ENCODE measurements at regions not wholly inside any gene's neighbourhood (a gene's known extent, or its start where the extent isn't known, plus 50 kb on each side); places are given as distances from the start of the nearest gene placed in this dataset.

GRCh38 chr4:81623434-81623833, 151.7 kb upstream of the RASGEF1B start:
- H3K9ac ChIP-seq: no peak overlapping the region
- H4K20me1 ChIP-seq: no peaks in the 10 kb centered on the region
- peaks cover 35% of the 10 kb centered on the region for H3K4me1 ChIP-seq
- H3K4me2 ChIP-seq: no peak overlapping the region
- H3K27me3 ChIP-seq: no peaks in the 10 kb centered on the region
- no peaks in the 10 kb centered on the region for H3K36me3 ChIP-seq
- H3K4me3 ChIP-seq: no peak overlapping the region
- H3K9me3 ChIP-seq: no peaks in the 10 kb centered on the region
- TF ChIP-seq Cebpa-rat (IDR thresholded peaks at IDR 0.05): no peak
- H3K27ac ChIP-seq: no peak overlapping the region

GRCh38 chr4:81622474-81623184, 150.9 kb upstream of the RASGEF1B start:
- Histone ChIP-seq H3K9ac (no peak overlapping the region), H3K4me1 (peaks cover 28% of the 10 kb centered on the region)
- TF ChIP-seq Cebpa-rat (IDR thresholded peaks at IDR 0.05): no peak

GRCh38 chr4:81622028-81622427, 150.3 kb upstream of the RASGEF1B start:
- no peak overlapping the region for H3K27ac ChIP-seq
- no peak for TF ChIP-seq Cebpa-rat (IDR thresholded peaks at IDR 0.05)

More at GRCh38 chr4:81622474-81623184, 150.9 kb upstream of the RASGEF1B start:
- H3K4me2 ChIP-seq: no peak overlapping the region
- H3K4me3 ChIP-seq: no peak overlapping the region
- no peaks in the 10 kb centered on the region for H3K9me3 ChIP-seq
- no peaks in the 10 kb centered on the region for H4K20me1 ChIP-seq
- H3K27ac ChIP-seq: no peak overlapping the region
- H3K27me3 ChIP-seq: no peaks in the 10 kb centered on the region
- no peaks in the 10 kb centered on the region for H3K36me3 ChIP-seq

GRCh38 chr4:81621490-81621889, 149.8 kb upstream of the RASGEF1B start:
- H3K27ac ChIP-seq: no peak overlapping the region
- H3K4me2 ChIP-seq: no peak overlapping the region
- peaks cover 21% of the 10 kb centered on the region for H3K4me1 ChIP-seq
- no peak for TF ChIP-seq Cebpa-rat (IDR thresholded peaks at IDR 0.05)
- no peaks in the 10 kb centered on the region for H3K36me3 ChIP-seq
- H3K4me3 ChIP-seq: no peak overlapping the region
- no peak overlapping the region for H3K9ac ChIP-seq
- no peaks in the 10 kb centered on the region for H3K27me3 ChIP-seq
- H4K20me1 ChIP-seq: no peaks in the 10 kb centered on the region
- no peaks in the 10 kb centered on the region for H3K9me3 ChIP-seq

More at GRCh38 chr4:81622028-81622427, 150.3 kb upstream of the RASGEF1B start:
- H3K4me2 ChIP-seq: no peak overlapping the region
- H3K4me1 ChIP-seq: peaks cover 22% of the 10 kb centered on the region
- H3K9ac ChIP-seq: no peak overlapping the region
- H3K36me3 ChIP-seq: no peaks in the 10 kb centered on the region
- no peaks in the 10 kb centered on the region for H4K20me1 ChIP-seq
- H3K9me3 ChIP-seq: no peaks in the 10 kb centered on the region
- no peaks in the 10 kb centered on the region for H3K27me3 ChIP-seq
- H3K4me3 ChIP-seq: no peak overlapping the region

- H3K4me3 ChIP-seq: no peak overlapping the region
- no peak overlapping the region for H3K9ac ChIP-seq
- H3K4me2 ChIP-seq: no peak overlapping the region
- no peaks in the 10 kb centered on the region for H3K36me3 ChIP-seq
- no peak for TF ChIP-seq Cebpa-rat (IDR thresholded peaks at IDR 0.05)
- H3K27ac ChIP-seq: no peak overlapping the region
- H3K9me3 ChIP-seq: no peaks in the 10 kb centered on the region
- H3K4me1 ChIP-seq: peaks cover 14% of the 10 kb centered on the region
- H4K20me1 ChIP-seq: no peaks in the 10 kb centered on the region
- H3K27me3 ChIP-seq: no peaks in the 10 kb centered on the region
These were observed 148.7 kb upstream of the RASGEF1B start for GRCh38 chr4:81620442-81620841.

GRCh38 chr4:81617545-81617944, 145.8 kb upstream of the RASGEF1B start:
- TF ChIP-seq Cebpa-rat (IDR thresholded peaks at IDR 0.05): no peak
- H3K27me3 ChIP-seq: no peaks in the 10 kb centered on the region
- no peak overlapping the region for H3K9ac ChIP-seq
- no peak overlapping the region for H3K27ac ChIP-seq
- peaks cover 8% of the 10 kb centered on the region for H3K4me1 ChIP-seq
- H3K4me2 ChIP-seq: no peak overlapping the region
- H3K4me3 ChIP-seq: no peak overlapping the region
- no peaks in the 10 kb centered on the region for H3K9me3 ChIP-seq
- H3K36me3 ChIP-seq: no peaks in the 10 kb centered on the region
- no peaks in the 10 kb centered on the region for H4K20me1 ChIP-seq

- no peaks in the 10 kb centered on the region for H4K20me1 ChIP-seq
- no peaks in the 10 kb centered on the region for H3K27me3 ChIP-seq
- no peak overlapping the region for H3K4me2 ChIP-seq
- H3K9me3 ChIP-seq: peaks cover 4% of the 10 kb centered on the region; the same call in 1 of the 2 replicates
- H3K27ac ChIP-seq: no peak overlapping the region
- no peak overlapping the region for H3K9ac ChIP-seq
- no peak for TF ChIP-seq Cebpa-rat (IDR thresholded peaks at IDR 0.05)
- H3K4me1 ChIP-seq: peaks cover 59% of the 10 kb centered on the region
- no peaks in the 10 kb centered on the region for H3K36me3 ChIP-seq
- no peak overlapping the region for H3K4me3 ChIP-seq
These were observed 139.5 kb upstream of the RASGEF1B start for GRCh38 chr4:81611221-81611620.

- TF ChIP-seq Cebpa-rat (IDR thresholded peaks at IDR 0.05): no peak
- Histone ChIP-seq H3K4me1 (peaks cover 60% of the 10 kb centered on the region), H3K27ac (no peak overlapping the region), H3K4me2 (peak overlapping the region; percentile 49), H3K9ac (no peak overlapping the region), H3K9me3 (peaks cover 4% of the 10 kb centered on the region; the same call in 1 of the 2 replicates), H3K27me3 (no peaks in the 10 kb centered on the region), H4K20me1 (no peaks in the 10 kb centered on the region), H3K36me3 (no peaks in the 10 kb centered on the region), H3K4me3 (no peak overlapping the region)
These were observed 138.1 kb upstream of the RASGEF1B start for GRCh38 chr4:81609844-81610243.

GRCh38 chr4:81607950-81608349, 136.2 kb upstream of the RASGEF1B start:
- TF ChIP-seq Cebpa-rat (IDR thresholded peaks at IDR 0.05): no peak
- H3K4me1 ChIP-seq: peaks cover 56% of the 10 kb centered on the region
- no peak overlapping the region for H3K27ac ChIP-seq
- H4K20me1 ChIP-seq: no peaks in the 10 kb centered on the region
- H3K4me3 ChIP-seq: no peak overlapping the region
- peak overlapping the region; percentile 12; the same call in 1 of the 2 replicates for H3K4me2 ChIP-seq
- H3K27me3 ChIP-seq: no peaks in the 10 kb centered on the region
- H3K9ac ChIP-seq: no peak overlapping the region
- H3K9me3 ChIP-seq: peaks cover 4% of the 10 kb centered on the region; the same call in 1 of the 2 replicates
- no peaks in the 10 kb centered on the region for H3K36me3 ChIP-seq

- no peak overlapping the region for H3K4me3 ChIP-seq
These were observed 135.2 kb upstream of the RASGEF1B start for GRCh38 chr4:81606801-81607501.

More at GRCh38 chr4:81606801-81607501, 135.2 kb upstream of the RASGEF1B start:
- Histone ChIP-seq H3K9me3 (peaks cover 4% of the 10 kb centered on the region; the same call in 1 of the 2 replicates), H3K36me3 (no peaks in the 10 kb centered on the region), H3K4me1 (peaks cover 46% of the 10 kb centered on the region), H3K4me2 (peak overlapping the region; percentile 63), H4K20me1 (no peaks in the 10 kb centered on the region), H3K27ac (peak overlapping the region; percentile 33; the same call in 1 of the 2 replicates), H3K9ac (no peak overlapping the region), H3K27me3 (no peaks in the 10 kb centered on the region)
- no peak for TF ChIP-seq Cebpa-rat (IDR thresholded peaks at IDR 0.05)

Measured in BLaER1 (cell line).